GM18870 (cell line): ENCODE measurements at regions not wholly inside any gene's neighbourhood (a gene's known extent, or its start where the extent isn't known, plus 50 kb on each side); places are given as distances from the start of the nearest gene placed in this dataset.

ENCODE experiments used
- ATAC-seq: cut with Tn5 transposase; IDR thresholded peaks from one replicate; pipeline ENCODE4 v1.9.1; 2021; ENCODE audit warnings: moderate library complexity; ENCODE audit not compliant: unreplicated experiment

DNA sequence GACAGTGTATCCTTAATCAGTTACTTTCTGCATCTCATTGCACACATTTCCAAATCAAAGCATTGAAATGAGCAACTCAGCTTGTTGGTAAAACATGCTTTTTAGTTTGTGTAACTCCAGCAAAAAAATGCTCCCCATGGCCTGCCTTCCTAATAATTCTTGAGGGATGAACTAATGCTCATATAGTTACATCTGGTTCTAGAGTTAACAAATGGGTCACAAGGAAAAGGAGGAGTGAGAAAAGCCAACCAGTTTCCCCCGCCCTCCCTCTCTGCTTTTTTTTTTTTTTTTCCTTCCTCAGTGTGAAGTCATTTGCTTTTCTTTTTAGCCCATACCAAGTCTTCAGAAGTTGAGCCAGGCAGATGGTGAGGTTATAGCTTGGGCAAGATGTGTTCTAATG lies 231.7 kb downstream of the MTX2 start:
- ATAC-seq = no peak

GRCh38 chr2:176501617-176502016 lies 232.4 kb downstream of the MTX2 start:
- ATAC-seq = no peak

DNA sequence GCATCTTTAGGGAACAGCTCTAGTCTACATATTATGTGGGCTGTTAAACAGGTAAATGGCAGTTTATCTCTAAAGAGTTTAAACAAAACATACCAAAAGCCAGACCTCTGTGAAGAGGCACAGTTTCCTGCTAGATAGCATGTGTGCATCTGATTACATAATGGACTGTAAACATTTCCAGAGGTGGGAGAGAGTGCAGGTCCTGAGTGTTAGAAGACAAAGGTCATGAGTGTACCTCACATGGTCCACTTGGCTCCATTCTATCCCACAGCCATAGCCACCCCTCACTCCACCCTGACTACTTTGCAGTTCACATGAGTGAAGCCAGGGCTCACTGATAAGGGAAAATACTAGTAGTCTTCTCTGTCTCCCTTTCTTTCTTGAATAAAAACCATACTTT lies 233.4 kb downstream of the MTX2 start:
- ATAC-seq = no peak

GRCh38 chr2:176503776-176504175 lies 234.5 kb downstream of the MTX2 start:
- no peak for ATAC-seq

DNA sequence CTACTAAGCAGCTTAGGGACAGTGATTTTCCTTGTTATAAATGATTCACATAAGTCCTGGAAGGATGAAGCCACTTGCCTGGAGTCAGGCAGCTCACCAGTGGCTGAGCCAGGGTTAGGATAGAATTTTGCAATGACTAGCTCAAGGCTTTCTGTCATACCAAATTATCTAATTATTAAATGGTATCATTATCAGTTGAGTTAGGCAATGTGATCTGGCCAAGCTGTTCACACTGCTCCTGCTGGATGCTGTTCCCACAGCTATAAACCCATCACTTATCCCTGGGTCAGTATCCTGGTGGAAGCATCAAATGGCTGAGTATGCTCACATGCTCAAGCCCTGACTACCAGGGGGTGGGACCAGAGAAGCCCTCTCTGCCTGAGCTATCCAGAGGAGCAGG lies 235.2 kb downstream of the MTX2 start:
- ATAC-seq = no peak

DNA sequence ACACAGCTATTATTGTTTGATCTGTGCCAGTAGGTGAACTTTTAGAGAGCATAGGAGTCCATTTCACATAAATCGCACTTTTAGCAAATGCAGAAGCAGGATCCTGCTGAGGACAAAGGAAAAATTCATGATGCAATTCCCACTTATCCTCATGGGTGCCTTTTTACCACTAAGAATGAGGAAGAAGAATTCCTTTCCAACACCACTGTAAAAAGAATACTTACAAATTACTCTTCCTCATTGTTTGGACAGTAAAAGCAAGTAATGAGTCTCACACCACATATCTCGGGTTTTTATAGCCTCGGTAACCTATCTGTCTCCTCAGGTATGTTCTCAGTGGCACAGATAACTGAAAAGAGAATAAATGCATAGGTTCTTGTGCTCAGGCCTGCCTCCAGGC lies 238.5 kb downstream of the MTX2 start:
- ATAC-seq = no peak

- ATAC-seq = no peak
Observed at GRCh38 chr2:176508374-176508773, 239.1 kb downstream of the MTX2 start.

DNA sequence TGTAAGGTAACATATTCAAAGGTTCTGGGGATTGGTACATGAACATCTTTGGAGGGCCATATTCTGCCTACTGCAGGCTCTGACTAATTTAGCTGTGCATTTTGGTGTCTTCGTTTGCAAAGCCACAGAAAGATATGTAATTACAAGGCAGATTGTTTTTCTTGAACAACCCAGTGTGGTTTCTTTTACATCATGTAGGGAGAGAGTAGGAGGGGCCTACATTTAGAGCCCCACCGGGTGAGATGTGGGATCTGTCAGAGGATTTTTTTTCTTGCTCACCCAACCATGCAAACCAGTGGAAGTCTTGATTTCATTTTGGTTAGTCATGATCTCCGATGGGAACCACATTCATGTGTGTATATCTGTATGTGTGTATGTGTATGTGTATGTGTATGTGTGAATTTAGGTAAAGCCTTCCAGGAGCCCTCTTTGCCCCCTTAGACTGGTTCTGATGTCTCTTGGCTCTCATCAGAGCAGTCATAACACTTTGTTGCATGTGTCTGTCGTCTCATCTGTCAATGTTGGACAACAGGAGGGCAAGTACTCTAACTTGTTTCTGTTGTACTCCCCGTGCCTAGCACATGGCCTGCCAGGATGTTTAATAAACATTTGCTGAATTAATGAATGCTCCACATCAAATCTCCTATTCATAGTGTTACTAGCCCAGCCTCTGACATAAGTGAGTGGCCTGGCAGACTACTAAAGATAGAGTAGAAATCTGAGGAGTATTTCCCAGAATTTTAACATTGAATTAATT lies 239.9 kb downstream of the MTX2 start:
- peak; percentile 66 for ATAC-seq

- ATAC-seq = no peak
Observed at GRCh38 chr2:176514276-176514675, 245.0 kb downstream of the MTX2 start.

GRCh38 chr2:176514805-176515500 lies 245.7 kb downstream of the MTX2 start:
- no peak for ATAC-seq

DNA sequence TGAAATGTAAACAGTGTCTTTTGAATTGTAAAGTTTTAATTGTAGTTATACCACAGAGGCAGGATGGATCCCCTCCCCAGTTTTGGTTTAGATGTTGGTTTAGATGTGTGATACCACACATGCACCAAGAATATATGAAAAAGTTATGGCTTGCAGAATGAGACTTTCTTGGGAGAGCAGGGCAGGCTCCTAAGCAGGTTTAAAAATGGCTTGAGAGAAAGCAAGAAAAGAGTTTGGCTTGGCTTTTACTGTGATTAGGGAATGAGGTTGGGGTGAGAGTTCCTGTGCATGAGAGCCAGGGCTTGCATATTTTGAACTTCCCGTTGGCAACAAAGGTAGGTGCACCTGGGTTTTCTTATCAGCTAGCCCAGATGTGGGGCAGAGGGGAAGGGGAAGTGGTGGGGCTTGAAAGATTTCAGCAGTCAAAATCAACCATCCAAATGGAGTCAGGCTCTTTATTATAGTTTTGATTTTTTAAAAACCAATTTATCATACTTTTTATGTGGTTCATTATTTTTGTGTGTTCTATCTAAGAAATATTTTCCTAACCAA lies 246.9 kb downstream of the MTX2 start:
- no peak for ATAC-seq

- no peak for ATAC-seq
Observed at GRCh38 chr2:176518823-176519222, 249.6 kb downstream of the MTX2 start.

DNA sequence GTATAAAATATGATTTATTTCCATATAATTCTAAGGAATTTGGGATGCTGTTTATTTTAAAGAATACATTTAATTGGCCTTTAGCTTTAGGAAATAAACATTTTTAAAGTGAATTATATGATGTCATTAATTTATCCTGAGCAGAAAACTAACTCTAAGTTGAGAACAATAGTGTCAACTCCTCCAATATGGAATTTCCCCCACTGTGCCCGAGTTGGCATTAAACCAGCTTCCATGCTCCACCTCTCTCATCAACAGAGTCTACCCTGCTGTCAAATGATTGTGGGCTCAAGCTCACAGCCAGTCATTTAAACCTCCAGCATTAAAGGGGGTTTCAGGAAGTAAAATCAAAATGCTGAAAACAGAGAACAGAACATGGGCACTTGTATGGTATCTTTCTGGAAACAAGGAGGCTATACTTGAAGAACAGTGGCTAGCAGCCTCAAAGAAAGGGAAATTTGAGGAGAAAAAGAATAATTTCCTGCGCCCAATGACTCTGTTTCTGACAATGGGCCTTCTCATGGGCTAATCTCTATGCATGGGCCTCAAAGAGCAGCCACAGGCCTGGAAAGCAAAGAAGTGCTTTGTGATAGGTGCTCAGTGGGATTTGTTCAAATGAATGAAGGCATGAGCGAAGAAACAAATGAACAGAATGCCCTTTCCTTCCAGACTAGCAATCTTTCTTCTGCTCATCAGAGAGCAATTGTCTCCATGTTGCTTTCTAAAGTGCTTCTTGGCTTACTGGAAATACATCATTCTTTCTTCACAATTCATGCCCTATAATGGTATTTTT lies 252.8 kb downstream of the MTX2 start:
- ATAC-seq = no peak

GRCh38 chr2:176525086-176525485 lies 255.8 kb downstream of the MTX2 start:
- no peak for ATAC-seq

DNA sequence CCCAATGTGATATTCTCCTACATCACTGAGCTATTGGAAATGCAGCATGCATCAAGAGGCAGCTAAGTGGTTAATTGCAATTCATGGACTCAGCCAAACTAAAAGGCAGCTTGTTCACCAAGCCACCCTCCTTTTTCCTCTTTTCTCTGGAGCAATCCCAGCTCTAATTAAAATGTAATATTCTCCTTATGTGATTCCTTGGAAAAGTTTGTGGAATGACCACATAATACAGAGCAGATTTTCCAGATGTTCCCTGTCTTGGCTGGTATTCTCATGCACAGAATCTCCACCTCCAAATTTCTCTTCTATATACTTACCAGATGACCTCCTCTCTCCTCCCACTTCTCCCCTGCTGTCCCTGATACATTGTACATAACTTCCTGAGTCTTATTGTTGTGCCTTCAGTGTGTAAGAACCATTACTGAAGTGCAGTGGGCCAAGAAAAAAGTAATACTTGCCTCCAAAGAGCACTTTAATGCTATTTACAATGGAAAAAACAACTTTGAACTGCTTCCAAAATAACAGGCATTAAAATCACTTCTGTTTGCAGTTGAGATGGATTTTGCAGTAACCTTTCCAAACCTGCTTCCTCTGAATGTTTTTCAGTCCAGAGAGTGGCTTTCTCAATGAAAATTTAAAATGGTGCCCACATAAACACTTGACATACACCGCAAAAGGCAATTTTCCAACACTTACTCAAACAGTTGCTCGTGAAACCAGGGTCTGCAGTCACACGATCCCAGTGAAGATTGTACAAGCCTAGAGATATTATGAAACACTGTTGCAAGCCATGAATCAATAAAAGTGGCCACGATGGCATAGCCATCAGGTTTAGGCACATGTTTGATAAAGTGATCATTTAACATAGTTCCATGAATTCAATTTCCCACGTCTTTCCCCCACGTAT lies 258.0 kb downstream of the MTX2 start:
- ATAC-seq = no peak

DNA sequence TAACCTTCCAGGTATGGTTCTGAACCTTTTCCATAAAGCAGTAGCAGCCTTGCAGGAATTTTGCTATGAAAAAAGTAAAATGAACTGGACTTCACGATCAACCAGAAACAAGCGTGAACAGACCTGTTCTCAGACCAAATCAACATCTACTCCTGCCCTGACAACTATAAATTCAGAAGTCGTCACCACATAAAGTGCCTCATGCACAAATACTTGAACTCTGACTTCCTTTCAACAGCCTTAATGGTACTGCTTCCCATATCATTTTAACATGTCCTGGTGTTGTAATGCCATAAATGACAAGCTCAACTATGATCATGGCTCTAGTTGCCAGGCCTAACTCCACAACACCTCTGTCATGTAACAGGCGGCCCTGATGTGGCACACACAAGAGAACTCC lies 262.4 kb downstream of the MTX2 start:
- no peak for ATAC-seq

DNA sequence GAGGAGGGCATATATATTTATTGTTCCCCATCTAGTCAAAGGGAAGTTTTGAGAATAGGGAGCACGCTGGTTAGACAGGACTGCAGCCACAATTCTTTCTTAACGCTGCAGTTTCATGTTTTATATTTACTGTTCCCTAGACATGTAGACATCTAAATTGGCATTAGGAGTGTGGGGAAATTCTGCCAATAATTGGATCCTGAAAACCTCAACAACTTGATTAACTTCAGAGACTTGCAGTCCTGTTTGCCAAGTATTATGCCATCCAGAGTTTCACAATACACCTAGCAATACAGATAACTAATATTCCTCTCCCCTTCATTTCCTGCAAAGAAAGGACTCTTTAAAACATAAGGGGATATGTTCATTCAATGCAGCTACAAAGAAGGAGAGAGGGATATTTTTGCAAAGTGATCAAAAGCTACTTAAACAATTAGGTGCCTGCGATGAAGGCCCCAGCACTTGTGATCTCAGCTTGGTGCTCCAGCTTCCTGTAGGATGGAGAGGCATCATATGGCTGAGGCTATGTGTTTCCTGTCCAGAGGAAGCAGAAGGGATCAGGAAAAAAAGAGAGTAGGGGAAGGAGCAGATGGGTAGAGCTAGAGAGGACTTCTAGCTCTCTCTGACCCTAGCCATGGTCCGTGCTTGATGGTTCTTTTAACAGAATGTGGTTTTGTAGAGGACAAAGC lies 264.4 kb downstream of the MTX2 start:
- ATAC-seq = no peak

- ATAC-seq = no peak
Observed at GRCh38 chr2:176534798-176535466, 265.7 kb downstream of the MTX2 start.

DNA sequence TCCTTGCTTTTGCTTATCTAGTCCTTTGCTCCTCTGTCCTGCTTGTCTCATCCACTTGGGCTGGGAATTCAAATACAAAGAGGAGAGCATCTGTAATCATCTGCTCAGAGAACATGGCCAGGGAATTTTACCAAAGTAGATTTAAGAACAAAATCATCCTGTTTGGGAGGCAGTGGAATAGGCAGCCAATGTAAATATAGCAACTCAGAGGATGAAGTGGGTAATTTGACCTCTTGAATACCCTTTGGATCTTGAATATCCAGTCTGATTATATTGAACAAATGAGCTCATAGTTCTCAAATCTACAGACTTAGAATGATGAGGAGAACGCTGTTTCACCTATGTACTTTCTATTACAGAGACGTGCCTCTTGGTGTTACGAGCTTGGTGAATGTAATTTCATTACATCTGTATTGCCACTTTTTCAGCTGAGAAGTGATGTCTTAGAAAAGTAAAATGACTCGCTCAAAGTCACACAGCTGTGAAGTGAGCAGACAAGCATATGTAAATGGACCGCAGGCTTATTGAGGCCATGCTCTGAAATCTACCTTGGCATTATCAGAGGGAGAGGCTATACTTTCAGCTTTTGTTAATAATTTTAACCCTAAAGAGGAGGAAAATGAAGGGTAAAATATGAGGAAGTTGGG lies 266.3 kb downstream of the MTX2 start:
- ATAC-seq = no peak
